DOHH2 (cell line): ENCODE measurements at regions not wholly inside any gene's neighbourhood (a gene's known extent, or its start where the extent isn't known, plus 50 kb on each side); places are given as distances from the start of the nearest gene placed in this dataset.

Source experiments
- H3F3A ChIP-seq: fragments of 200-600 bp; sonication (generic), shearing (Covaris generic); 2 replicates; pipeline ENCODE4 v1.6.0; 2016; ENCODE audit warnings: antibody characterized with exemption, mild to moderate bottlenecking; ENCODE audit not compliant: control insufficient read depth, insufficient read depth
- H3K27ac ChIP-seq: fragments of 200-600 bp; sonication (generic); 2 replicates; pipeline ENCODE4 v1.5.1; 2014; ENCODE audit warnings: low read depth, mild to moderate bottlenecking, low read length, moderate library complexity
- H3K27me3 ChIP-seq: fragments of 200-600 bp; sonication (generic); 2 replicates; pipeline ENCODE4 v1.6.1; 2014; ENCODE audit warnings: mild to moderate bottlenecking, low read length, mixed read lengths; ENCODE audit not compliant: control insufficient read depth
- H3K36me3 ChIP-seq: fragments of 200-600 bp; sonication (generic); 2 replicates; pipeline ENCODE4 v1.6.1; 2014; ENCODE audit warnings: mild to moderate bottlenecking, low read length, moderate library complexity, mixed read lengths; ENCODE audit not compliant: control insufficient read depth
- H3K4me1 ChIP-seq: fragments of 200-600 bp; sonication (generic); 2 replicates; pipeline ENCODE4 v1.6.1; 2014; ENCODE audit warnings: mild to moderate bottlenecking, low read length, mixed read lengths; ENCODE audit not compliant: control insufficient read depth
- H3K4me2 ChIP-seq: fragments of 200-600 bp; sonication (generic); 2 replicates; pipeline ENCODE4 v1.6.0; 2014; ENCODE audit warnings: mild to moderate bottlenecking, low read length, moderate library complexity
- H3K4me3 ChIP-seq: fragments of 200-600 bp; sonication (generic); 2 replicates; pipeline ENCODE4 v1.5.1; 2014; ENCODE audit warnings: mild to moderate bottlenecking, low read length, mixed read lengths
- H3K79me2 ChIP-seq: fragments of 200-600 bp; sonication (generic); 2 replicates; pipeline ENCODE4 v1.6.1; 2014; ENCODE audit warnings: mild to moderate bottlenecking, low read length, mixed read lengths; ENCODE audit not compliant: control insufficient read depth
- H3K9me2 ChIP-seq: fragments of 200-600 bp; sonication (generic); replicated peaks from 2 replicates; pipeline ENCODE4 v1.6.1; 2014; ENCODE audit warnings: mild to moderate bottlenecking, low read length, mixed read lengths; ENCODE audit not compliant: control insufficient read depth
- H3K9me3 ChIP-seq: fragments of 200-600 bp; sonication (generic); 2 replicates; pipeline ENCODE4 v1.6.1; 2014; ENCODE audit warnings: antibody characterized with exemption, low read length, mixed read lengths; ENCODE audit not compliant: control insufficient read depth, insufficient read depth
- H4K20me1 ChIP-seq: fragments of 200-600 bp; sonication (generic); 2 replicates; pipeline ENCODE4 v1.6.0; 2014; ENCODE audit warnings: low read depth, mild to moderate bottlenecking, antibody characterized with exemption, low read length, moderate library complexity; ENCODE audit not compliant: control insufficient read depth, insufficient read depth
- EZH2phosphoT487 ChIP-seq: fragments of 200-600 bp; sonication (generic); IDR thresholded peaks from 2 replicates; pipeline ENCODE4 v1.6.1; 2017; ENCODE audit warnings: borderline replicate concordance, mild to moderate bottlenecking, antibody characterized with exemption, low read length, moderate library complexity, mixed read lengths
- TF ChIP-seq, protein P1 (sequence below): fragments of 200-600 bp; sonication (generic); IDR thresholded peaks from one replicate; pipeline ENCODE4 v1.5.1; 2014; ENCODE audit warnings: antibody characterized with exemption, mild to moderate bottlenecking, low read depth, low read length; ENCODE audit not compliant: poor library complexity, severe bottlenecking

- Histone ChIP-seq H3K4me1 (no peaks in the 10 kb centered on the region), H3K4me3 (no peak overlapping the region), H3K4me2 (no peak overlapping the region), H3K79me2 (no peaks in the 10 kb centered on the region), H3K27me3 (no peaks in the 10 kb centered on the region), H3K9me3 (no peaks in the 10 kb centered on the region), H3K9me2 (no peaks in the 10 kb centered on the region), H4K20me1 (no peaks in the 10 kb centered on the region), H3F3A (no peaks in the 10 kb centered on the region), H3K27ac (no peak overlapping the region), H3K36me3 (no peaks in the 10 kb centered on the region)
- TF ChIP-seq EZH2phosphoT487, result no peak
- TF ChIP-seq, protein P1, sequence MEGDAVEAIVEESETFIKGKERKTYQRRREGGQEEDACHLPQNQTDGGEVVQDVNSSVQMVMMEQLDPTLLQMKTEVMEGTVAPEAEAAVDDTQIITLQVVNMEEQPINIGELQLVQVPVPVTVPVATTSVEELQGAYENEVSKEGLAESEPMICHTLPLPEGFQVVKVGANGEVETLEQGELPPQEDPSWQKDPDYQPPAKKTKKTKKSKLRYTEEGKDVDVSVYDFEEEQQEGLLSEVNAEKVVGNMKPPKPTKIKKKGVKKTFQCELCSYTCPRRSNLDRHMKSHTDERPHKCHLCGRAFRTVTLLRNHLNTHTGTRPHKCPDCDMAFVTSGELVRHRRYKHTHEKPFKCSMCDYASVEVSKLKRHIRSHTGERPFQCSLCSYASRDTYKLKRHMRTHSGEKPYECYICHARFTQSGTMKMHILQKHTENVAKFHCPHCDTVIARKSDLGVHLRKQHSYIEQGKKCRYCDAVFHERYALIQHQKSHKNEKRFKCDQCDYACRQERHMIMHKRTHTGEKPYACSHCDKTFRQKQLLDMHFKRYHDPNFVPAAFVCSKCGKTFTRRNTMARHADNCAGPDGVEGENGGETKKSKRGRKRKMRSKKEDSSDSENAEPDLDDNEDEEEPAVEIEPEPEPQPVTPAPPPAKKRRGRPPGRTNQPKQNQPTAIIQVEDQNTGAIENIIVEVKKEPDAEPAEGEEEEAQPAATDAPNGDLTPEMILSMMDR, result no peak
These were observed 141.7 kb upstream of the CCDC68 start for GRCh38 chr18:55100817-55101457.

GRCh38 chr18:55097456-55098170, 138.4 kb upstream of the CCDC68 start:
- Histone ChIP-seq H3K36me3 (no peaks in the 10 kb centered on the region), H3K79me2 (no peaks in the 10 kb centered on the region), H4K20me1 (no peaks in the 10 kb centered on the region), H3K27ac (no peak overlapping the region), H3K27me3 (no peaks in the 10 kb centered on the region), H3F3A (no peaks in the 10 kb centered on the region), H3K4me1 (no peaks in the 10 kb centered on the region), H3K9me2 (no peaks in the 10 kb centered on the region), H3K4me2 (no peak overlapping the region), H3K4me3 (no peak overlapping the region), H3K9me3 (no peaks in the 10 kb centered on the region)
- TF ChIP-seq, protein P1, result no peak
- TF ChIP-seq EZH2phosphoT487, result no peak

GRCh38 chr18:55096263-55096951, 137.1 kb upstream of the CCDC68 start:
- Histone ChIP-seq H3K4me1 (no peaks in the 10 kb centered on the region), H3K9me3 (no peaks in the 10 kb centered on the region), H3K4me2 (no peak overlapping the region), H4K20me1 (no peaks in the 10 kb centered on the region), H3K27ac (no peak overlapping the region), H3K79me2 (no peaks in the 10 kb centered on the region), H3K9me2 (no peaks in the 10 kb centered on the region), H3F3A (no peaks in the 10 kb centered on the region), H3K36me3 (no peaks in the 10 kb centered on the region), H3K27me3 (no peaks in the 10 kb centered on the region), H3K4me3 (no peak overlapping the region)
- TF ChIP-seq EZH2phosphoT487, result no peak
- TF ChIP-seq, protein P1, result peak; percentile 38
